HG02884 (cell line): ENCODE measurements at regions not wholly inside any gene's neighbourhood (a gene's known extent, or its start where the extent isn't known, plus 50 kb on each side); places are given as distances from the start of the nearest gene placed in this dataset.
"Not testable (repeated sequence)": the region's sequence is repeated elsewhere in the genome, so short reads cannot be mapped to it uniquely, and the experiment has no call there.

Experiments
- ATAC-seq: cut with Tn5 transposase; IDR thresholded peaks from one replicate; pipeline ENCODE4 v1.9.1; 2021; ENCODE audit warnings: mild to moderate bottlenecking, moderate library complexity; ENCODE audit not compliant: unreplicated experiment

GRCh38 chr9:129547063-129547462, 73.8 kb downstream of the C9orf50 start:
- no peak for ATAC-seq

- not testable (repeated sequence) for ATAC-seq
Observed at GRCh38 chr9:129545876-129546275, 75.0 kb downstream of the C9orf50 start.

GRCh38 chr9:129544761-129545160, 76.1 kb downstream of the C9orf50 start:
- ATAC-seq, result no peak

- no peak for ATAC-seq
Observed at GRCh38 chr9:129542741-129543140, 78.2 kb downstream of the C9orf50 start.

- ATAC-seq, result no peak
Observed at GRCh38 chr9:129541270-129541669, 79.6 kb downstream of the C9orf50 start.

GRCh38 chr9:129539446-129539845, 81.5 kb downstream of the C9orf50 start:
- no peak for ATAC-seq

GRCh38 chr9:129531860-129532402, 89.0 kb downstream of the C9orf50 start:
- ATAC-seq, result not testable (repeated sequence)

- not testable (repeated sequence) for ATAC-seq
Observed at GRCh38 chr9:129527955-129528354, 92.9 kb downstream of the C9orf50 start.

GRCh38 chr9:129525656-129526196, 95.2 kb downstream of the C9orf50 start:
- no peak for ATAC-seq

GRCh38 chr9:129524582-129525270, 96.2 kb downstream of the C9orf50 start:
- ATAC-seq, result no peak

- no peak for ATAC-seq
Observed at GRCh38 chr9:129523943-129524581, 96.8 kb downstream of the C9orf50 start.

GRCh38 chr9:129522351-129522750, 98.5 kb downstream of the C9orf50 start:
- no peak for ATAC-seq

GRCh38 chr9:129520082-129520481, 100.8 kb downstream of the C9orf50 start:
- no peak for ATAC-seq

GRCh38 chr9:129518074-129518473, 102.8 kb downstream of the C9orf50 start:
- ATAC-seq, result no peak

- no peak for ATAC-seq
Observed at GRCh38 chr9:129517006-129517405, 103.9 kb downstream of the C9orf50 start.

- ATAC-seq, result no peak
Observed at GRCh38 chr9:129514891-129515290, 106.0 kb downstream of the C9orf50 start.

- no peak for ATAC-seq
Observed at GRCh38 chr9:129514497-129514867, 106.4 kb downstream of the C9orf50 start.

- no peak for ATAC-seq
Observed at GRCh38 chr9:129513856-129514496, 106.9 kb downstream of the C9orf50 start.

GRCh38 chr9:129513282-129513681, 107.6 kb downstream of the C9orf50 start:
- no peak for ATAC-seq

GRCh38 chr9:129511285-129511900, 109.5 kb downstream of the C9orf50 start:
- no peak for ATAC-seq

GRCh38 chr9:129509533-129509928, 111.4 kb downstream of the C9orf50 start:
- no peak for ATAC-seq
